ENCODE measurements at regions not wholly inside any gene's neighbourhood (a gene's known extent, or its start where the extent isn't known, plus 50 kb on each side); places are given as distances from the start of the nearest gene placed in this dataset.

- TF ChIP-seq CTCF (IDR thresholded peaks at IDR 0.05; ENCODE audit: borderline replicate concordance, extremely low read depth, low read length, poor library complexity, severe bottlenecking) (no peak), EZH2 (IDR thresholded peaks at IDR 0.05; ENCODE audit: borderline replicate concordance, low read depth, low read length, severe bottlenecking) (no peak)
These were observed 293.0 kb upstream of the PLXNA2 start for GRCh38 chr1:208537198-208537597.

Data from DND-41 (cell line).